Prostate gland (tissue), 2 donors: ENCODE measurements at regions not wholly inside any gene's neighbourhood (a gene's known extent, or its start where the extent isn't known, plus 50 kb on each side); places are given as distances from the start of the nearest gene placed in this dataset.

Experiments used
- DNase-seq: peaks from one replicate; pipeline ENCODE4 v3.0.0-alpha.2; 2019; ENCODE audit warnings: low spot score
- H3K27ac ChIP-seq, 2 donors: fragments of 200-600 bp; sonication (generic); 2 replicates each; pipeline ENCODE4 v1.5.1; 2017 to 2019
- H3K27me3 ChIP-seq: fragments of 200-600 bp; sonication (generic); replicated peaks from 2 replicates; pipeline ENCODE4 v1.5.1; 2019; ENCODE audit not compliant: insufficient read depth
- H3K36me3 ChIP-seq, 2 donors: fragments of 200-600 bp; sonication (generic); 1 replicate in 1 of 2; 2 replicates in 1 of 2; pipeline versions ENCODE4 v1.5.1 to v1.8.1; 2017 to 2019
- H3K4me1 ChIP-seq: fragments of 200-600 bp; sonication (generic); replicated peaks from 2 replicates; pipeline ENCODE4 v1.5.1; 2019
- H3K4me3 ChIP-seq, 2 donors: fragments of 200-600 bp; sonication (generic); 2 replicates each; pipeline ENCODE4 v1.5.1; 2017 to 2019
- H3K9me3 ChIP-seq: fragments of 200-600 bp; sonication (generic); 2 replicates; pipeline ENCODE4 v1.5.1; 2017
- CTCF ChIP-seq, 4 experiments: fragments of 200-600 bp in 2 of 4; fragments of 450-650 bp in 2 of 4; sonication (generic) in 2 of 4; IDR thresholded peaks; 1 replicate in 3 of 4; 2 replicates in 1 of 4; pipeline ENCODE4 v1.5.1; 2016 to 2019; ENCODE audit warnings: antibody characterized with exemption in 4 of 4, mild to moderate bottlenecking in 2 of 4, moderate library complexity in 2 of 4
- POLR2A ChIP-seq: fragments of 450-650 bp; IDR thresholded peaks from one replicate; pipeline ENCODE4 v1.6.1; 2016; ENCODE audit warnings: antibody characterized with exemption, mild to moderate bottlenecking
- POLR2AphosphoS5 ChIP-seq: sonication (generic); formaldehyde crosslinking; IDR thresholded peaks from one replicate; pipeline ENCODE4 v1.6.1; 2017; ENCODE audit warnings: antibody characterized with exemption
- WGBS: methylation state at CpG from one replicate; pipeline ENCODE4 v1.1.5; 2018; 5-methylcytosine and 5-hydroxymethylcytosine counted together
- intact Hi-C: fragments of 100-400 bp; cut with DNase I; formaldehyde crosslinking; loops from one replicate; pipeline ENCODE4 v1.14.2; 2022

GRCh38 chr2:60051991-60052390, 501.5 kb downstream of the BCL11A start:
- Histone ChIP-seq H3K36me3 (no peaks in the 10 kb centered on the region), H3K4me1 (no peaks in the 10 kb centered on the region), H3K4me3 (no peak overlapping the region), H3K27me3 (no peaks in the 10 kb centered on the region), H3K9me3 (no peaks in the 10 kb centered on the region), H3K27ac (no peak overlapping the region)
- TF ChIP-seq POLR2A (no peak), POLR2AphosphoS5 (no peak), CTCF (IDR thresholded peaks at IDR 0.05) (no peak)
- DNase-seq, result no peak
- intact Hi-C loops, result no loop called here
- 94% methylated on average over 4 of the region's 4 CpGs for WGBS

- no peaks in the 10 kb centered on the region for H3K36me3 ChIP-seq
- H3K27ac ChIP-seq, result no peak overlapping the region
- no peak for DNase-seq
- H3K27me3 ChIP-seq, result no peaks in the 10 kb centered on the region
- no peaks in the 10 kb centered on the region for H3K9me3 ChIP-seq
- 76% methylated on average over 4 of the region's 4 CpGs for WGBS
- intact Hi-C loops, result no loop called here
- no peak for TF ChIP-seq POLR2A
- no peak for TF ChIP-seq POLR2AphosphoS5
- TF ChIP-seq CTCF (IDR thresholded peaks at IDR 0.05), result no peak
- H3K4me1 ChIP-seq, result no peaks in the 10 kb centered on the region
- no peak overlapping the region for H3K4me3 ChIP-seq
These were observed 505.4 kb downstream of the BCL11A start for GRCh38 chr2:60047944-60048525.

- WGBS, result 89% methylated on average over 2 of the region's 2 CpGs
- H3K27me3 ChIP-seq, result no peaks in the 10 kb centered on the region
- H3K4me3 ChIP-seq, result no peak overlapping the region
- no peak for DNase-seq
- TF ChIP-seq CTCF (IDR thresholded peaks at IDR 0.05), result no peak
- TF ChIP-seq POLR2AphosphoS5, result no peak
- no peak for TF ChIP-seq POLR2A
- H3K27ac ChIP-seq, result no peak overlapping the region
- no peaks in the 10 kb centered on the region for H3K4me1 ChIP-seq
- H3K9me3 ChIP-seq, result no peaks in the 10 kb centered on the region
- intact Hi-C loops, result no loop called here
- no peaks in the 10 kb centered on the region for H3K36me3 ChIP-seq
These were observed 506.1 kb downstream of the BCL11A start for GRCh38 chr2:60047347-60047746.

GRCh38 chr2:60046529-60046928, 506.9 kb downstream of the BCL11A start:
- Histone ChIP-seq H3K4me1 (no peaks in the 10 kb centered on the region), H3K27ac (no peak overlapping the region), H3K27me3 (no peaks in the 10 kb centered on the region), H3K4me3 (no peak overlapping the region), H3K9me3 (no peaks in the 10 kb centered on the region), H3K36me3 (no peaks in the 10 kb centered on the region)
- TF ChIP-seq CTCF (IDR thresholded peaks at IDR 0.05) (no peak), POLR2A (no peak), POLR2AphosphoS5 (no peak)
- DNase-seq, result no peak
- intact Hi-C loops, result no loop called here
- 81% methylated on average over 4 of the region's 4 CpGs for WGBS

GRCh38 chr2:60045456-60045855, 508.0 kb downstream of the BCL11A start:
- H3K27me3 ChIP-seq, result no peaks in the 10 kb centered on the region
- H3K36me3 ChIP-seq, result no peaks in the 10 kb centered on the region
- intact Hi-C loops, result no loop called here
- H3K4me1 ChIP-seq, result no peaks in the 10 kb centered on the region
- WGBS, result 75% methylated on average over 1 of the region's 1 CpG
- no peak overlapping the region for H3K27ac ChIP-seq
- H3K9me3 ChIP-seq, result no peaks in the 10 kb centered on the region
- DNase-seq, result no peak
- H3K4me3 ChIP-seq, result no peak overlapping the region
- TF ChIP-seq POLR2A (no peak), POLR2AphosphoS5 (no peak), CTCF (IDR thresholded peaks at IDR 0.05) (no peak)
